Right lobe of liver (tissue), 6 donors: ENCODE measurements at regions not wholly inside any gene's neighbourhood (a gene's known extent, or its start where the extent isn't known, plus 50 kb on each side); places are given as distances from the start of the nearest gene placed in this dataset.

Experiments
- ATAC-seq, 4 donors: fragments of 200-7000 bp; cut with Tn5 transposase; one replicate each; pipeline ENCODE4 v1.9.1; 2020; ENCODE audit warnings: mild to moderate bottlenecking in 4 of 4, moderate library complexity in 4 of 4
- DNase-seq, 3 donors: peaks; one replicate each; pipeline ENCODE4 v3.0.0-alpha.2; 2020
- H3K27ac ChIP-seq, 3 donors: fragments of 200-600 bp; one replicate each; pipeline ENCODE4 v1.8.0; 2022
- H3K27me3 ChIP-seq, 2 donors: fragments of 200-600 bp; one replicate each; pipeline ENCODE4 v1.8.0; 2022
- H3K36me3 ChIP-seq, 4 donors: fragments of 200-600 bp; sonication (generic) in 1 of 4; one replicate each; pipeline versions ENCODE4 v1.5.1 to v1.8.0; 2017 to 2022; ENCODE audit warnings: control low read depth in 1 of 4
- H3K4me1 ChIP-seq, 4 donors: fragments of 200-600 bp; sonication (generic) in 1 of 4; one replicate each; pipeline versions ENCODE4 v1.5.1 to v1.8.0; 2017 to 2022; ENCODE audit warnings: control low read depth in 1 of 4
- H3K4me3 ChIP-seq, 3 donors: fragments of 200-600 bp; one replicate each; pipeline ENCODE4 v1.8.0; 2022
- H3K9me3 ChIP-seq, 4 donors: fragments of 200-600 bp; sonication (generic) in 1 of 4; one replicate each; pipeline versions ENCODE4 v1.5.1 to v1.8.0; 2017 to 2022; ENCODE audit warnings: control low read depth in 1 of 4
- CTCF ChIP-seq, 4 donors: fragments of 200-600 bp in 3 of 4; fragments of 450-650 bp in 1 of 4; IDR thresholded peaks; one replicate each; pipeline versions ENCODE4 v1.5.1 to v1.8.0; 2016 to 2022; ENCODE audit warnings: antibody characterized with exemption in 4 of 4, mild to moderate bottlenecking in 2 of 4
- POLR2A ChIP-seq: fragments of 450-650 bp; IDR thresholded peaks from one replicate; pipeline ENCODE4 v1.6.1; 2017; ENCODE audit warnings: antibody characterized with exemption, mild to moderate bottlenecking
- WGBS: methylation state at CpG from one replicate; pipeline ENCODE4 v1.1.6; 2018; ENCODE audit warnings: low coverage, low lambda C conversion rate; ENCODE audit not compliant: insufficient coverage; ENCODE audit errors: missing lambda C conversion rate; 5-methylcytosine and 5-hydroxymethylcytosine counted together
- intact Hi-C, 2 donors: fragments of 100-400 bp; cut with DNase I; formaldehyde crosslinking; loops; one replicate each; pipeline versions ENCODE4 v1.11.2 to v1.14.1; 2022
- donor health status: DM: no; HTN: yes; CAD: no.
- donor health status: DM: no; HTN: no; CAD: no.
- donor health status: DM: no; HTN: no; CAD: no.
- donor health status: DM: no; HTN: yes; CAD: no.
- donor health status: DM: no; HTN: yes; CAD: no.

GRCh38 chr2:236496340-236496739, 73.3 kb upstream of the ACKR3 start:
- intact Hi-C loops, result no loop called here
- ATAC-seq (no peak), DNase-seq (no peak)
- Histone ChIP-seq H3K9me3 (no peaks in the 10 kb centered on the region), H3K36me3 (no peaks in the 10 kb centered on the region), H3K27ac (no peak overlapping the region), H3K27me3 (no peaks in the 10 kb centered on the region), H3K4me3 (no peak overlapping the region), H3K4me1 (no peaks in the 10 kb centered on the region)
- WGBS, result 86% methylated on average over 9 of the region's 9 CpGs
- TF ChIP-seq CTCF (IDR thresholded peaks at IDR 0.05), result no peak
- no peak for TF ChIP-seq POLR2A

- H3K27ac ChIP-seq, result no peak overlapping the region
- H3K27me3 ChIP-seq, result no peaks in the 10 kb centered on the region
- ATAC-seq, result no peak
- H3K36me3 ChIP-seq, result no peaks in the 10 kb centered on the region
- WGBS, result 88% methylated on average over 6 of the region's 7 CpGs
- H3K4me1 ChIP-seq, result no peaks in the 10 kb centered on the region
- DNase-seq, result no peak
- no peaks in the 10 kb centered on the region for H3K9me3 ChIP-seq
- intact Hi-C loops, result no loop called here
- TF ChIP-seq CTCF (IDR thresholded peaks at IDR 0.05), result no peak
- TF ChIP-seq POLR2A, result no peak
- no peak overlapping the region for H3K4me3 ChIP-seq
These were observed 71.3 kb upstream of the ACKR3 start for GRCh38 chr2:236498369-236498768.

GRCh38 chr2:236499691-236500578, 69.7 kb upstream of the ACKR3 start:
- H3K9me3 ChIP-seq, result no peaks in the 10 kb centered on the region
- H3K27me3 ChIP-seq, result no peaks in the 10 kb centered on the region
- WGBS, result 60% methylated on average over 9 of the region's 14 CpGs
- H3K4me3 ChIP-seq, result no peak overlapping the region
- no peak overlapping the region for H3K27ac ChIP-seq
- peak in 2 of 4 donors; percentile 25 to 37 for ATAC-seq
- no peak for TF ChIP-seq CTCF (IDR thresholded peaks at IDR 0.05)
- no peak for TF ChIP-seq POLR2A
- intact Hi-C loops, result no loop called here
- H3K4me1 ChIP-seq, result no peaks in the 10 kb centered on the region
- H3K36me3 ChIP-seq, result no peaks in the 10 kb centered on the region
- DNase-seq, result no peak

- DNase-seq, result no peak
- ATAC-seq, result no peak
- intact Hi-C loops, result no loop called here
- no peaks in the 10 kb centered on the region for H3K9me3 ChIP-seq
- TF ChIP-seq CTCF (IDR thresholded peaks at IDR 0.05), result no peak
- no peak for TF ChIP-seq POLR2A
- no peaks in the 10 kb centered on the region for H3K4me1 ChIP-seq
- no peaks in the 10 kb centered on the region for H3K27me3 ChIP-seq
- H3K27ac ChIP-seq, result no peak overlapping the region
- no peak overlapping the region for H3K4me3 ChIP-seq
- WGBS, result 86% methylated on average over 6 of the region's 6 CpGs
- no peaks in the 10 kb centered on the region for H3K36me3 ChIP-seq
These were observed 68.6 kb upstream of the ACKR3 start for GRCh38 chr2:236501026-236501425.
